CD4-positive, alpha-beta memory T cell (primary cell): ENCODE measurements at regions not wholly inside any gene's neighbourhood (a gene's known extent, or its start where the extent isn't known, plus 50 kb on each side); places are given as distances from the start of the nearest gene placed in this dataset.

Experiments
- CTCF ChIA-PET: fragments of 350-600 bp; sonication (Branson Sonifier 250); formaldehyde crosslinking; loops from one replicate; lab custom pipeline; 2021; ENCODE audit warnings: inconsistent platforms; ENCODE audit not compliant: partially characterized antibody; lab: Charles Lee
- POLR2A ChIA-PET: fragments of 350-600 bp; sonication (Branson Sonifier 250); formaldehyde crosslinking; loops from one replicate; lab custom pipeline; 2021; ENCODE audit not compliant: partially characterized antibody; lab: Charles Lee
- DNase-seq, 5 donors: peaks; one replicate each; pipeline versions ENCODE4 v3.0.0 to v3.0.0-alpha.2; 2020 to 2022; ENCODE audit warnings: mixed read lengths in 1 of 5
- H3K27ac ChIP-seq: one replicate; pipeline ENCODE4 v1.7.0; 2013; ENCODE audit warnings: low read depth, low read length
- H3K27me3 ChIP-seq: 2 replicates; pipeline ENCODE4 v1.7.0; 2013; ENCODE audit warnings: mild to moderate bottlenecking, low read length, moderate library complexity; ENCODE audit not compliant: insufficient read depth
- H3K36me3 ChIP-seq: 2 replicates; pipeline ENCODE4 v1.7.0; 2013; ENCODE audit warnings: mild to moderate bottlenecking, low read length, moderate library complexity; ENCODE audit not compliant: insufficient read depth
- H3K4me1 ChIP-seq: 2 replicates; pipeline ENCODE4 v1.7.0; 2013; ENCODE audit warnings: mild to moderate bottlenecking, low read length, moderate library complexity; ENCODE audit not compliant: insufficient read depth
- H3K4me3 ChIP-seq, 2 donors: one replicate each; pipeline ENCODE4 v1.7.0; 2013; ENCODE audit warnings: low read length in 2 of 2, mild to moderate bottlenecking in 1 of 2
- H3K9me3 ChIP-seq, 2 donors: one replicate each; pipeline ENCODE4 v1.7.0; 2013; ENCODE audit warnings: low read length in 2 of 2, control low read depth in 1 of 2; ENCODE audit not compliant: control insufficient read depth in 1 of 2
- H3K27ac Mint-ChIP-seq, 7 donors: one replicate each; pipeline ENCODE4 v1.8.0; 2020 to 2021; ENCODE audit warnings: mixed read lengths in 7 of 7, mild to moderate bottlenecking in 6 of 7, inconsistent platforms in 3 of 7, moderate library complexity in 3 of 7
- H3K27me3 Mint-ChIP-seq, 2 donors: one replicate each; pipeline ENCODE4 v1.8.0; 2020 to 2021; ENCODE audit warnings: mixed read lengths in 2 of 2
- H3K36me3 Mint-ChIP-seq, 2 donors: one replicate each; pipeline ENCODE4 v1.8.0; 2020 to 2021; ENCODE audit warnings: mixed read lengths in 2 of 2, inconsistent platforms in 1 of 2, mild to moderate bottlenecking in 1 of 2
- H3K4me1 Mint-ChIP-seq, 4 donors: one replicate each; pipeline ENCODE4 v1.8.0; 2020 to 2021; ENCODE audit warnings: mixed read lengths in 4 of 4, mild to moderate bottlenecking in 1 of 4
- H3K4me3 Mint-ChIP-seq, 8 donors: one replicate each; pipeline ENCODE4 v1.8.0; 2020 to 2021; ENCODE audit warnings: mixed read lengths in 8 of 8, mild to moderate bottlenecking in 7 of 8, moderate library complexity in 6 of 8, inconsistent platforms in 3 of 8
- H3K9me3 Mint-ChIP-seq, 8 donors: one replicate each; pipeline ENCODE4 v1.8.0; 2020 to 2021; ENCODE audit warnings: mixed read lengths in 8 of 8, mild to moderate bottlenecking in 5 of 8, inconsistent platforms in 3 of 8, moderate library complexity in 1 of 8
- intact Hi-C: fragments of 100-400 bp; cut with micrococcal nuclease; formaldehyde crosslinking; loops from one replicate; pipeline ENCODE4 v1.15.1; 2023

GRCh38 chr5:155952486-155953089 lies 374.4 kb upstream of the SGCD start:
- no peak overlapping the region for H3K27ac Mint-ChIP-seq
- H3K27me3 ChIP-seq = no peaks in the 10 kb centered on the region
- H3K27ac ChIP-seq = no peak overlapping the region
- H3K4me3 ChIP-seq = no peak overlapping the region
- no peak overlapping the region for H3K4me3 Mint-ChIP-seq
- H3K9me3 ChIP-seq = no peaks in the 10 kb centered on the region
- no peaks in the 10 kb centered on the region for H3K4me1 ChIP-seq
- H3K36me3 Mint-ChIP-seq = no peaks in the 10 kb centered on the region
- ChIA-PET POLR2A (no interaction called here), CTCF (interaction anchor here (2.0 kb wide), 1 partner anchor 9 kb away, joined by 5 read pairs; no protein-coding TSS in a partner anchor)
- intact Hi-C loops = no loop called here
- H3K36me3 ChIP-seq = no peaks in the 10 kb centered on the region
- H3K27me3 Mint-ChIP-seq = peaks cover 2 to 5% of the 10 kb centered on the region in 2 donors
- no peaks in the 10 kb centered on the region for H3K4me1 Mint-ChIP-seq
- H3K9me3 Mint-ChIP-seq = no peaks in the 10 kb centered on the region
- DNase-seq = no peak

DNA sequence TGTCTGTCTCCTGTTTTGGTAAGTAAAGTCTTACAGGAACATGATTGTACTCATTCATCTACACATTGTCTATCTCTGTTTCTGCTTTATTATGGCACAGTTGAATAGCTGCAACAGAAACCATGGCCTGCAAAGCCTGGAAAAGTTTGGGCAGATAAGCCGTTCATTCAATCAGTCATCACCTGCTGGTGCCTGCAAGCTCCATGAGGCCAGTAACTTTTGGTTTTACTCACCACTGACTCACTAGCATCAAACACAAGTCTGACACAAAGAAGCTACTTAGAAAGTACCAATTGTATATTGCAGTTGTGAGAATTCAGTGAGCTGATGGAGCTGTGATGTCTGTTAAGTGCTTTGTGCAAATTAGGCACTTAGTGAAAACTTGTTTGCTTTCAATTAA lies 373.6 kb upstream of the SGCD start:
- no peak for DNase-seq
- H3K27me3 ChIP-seq = no peaks in the 10 kb centered on the region
- no peak overlapping the region for H3K27ac ChIP-seq
- H3K4me3 ChIP-seq = no peak overlapping the region
- intact Hi-C loops = no loop called here
- Mint-ChIP-seq H3K27me3 (peaks cover 2 to 5% of the 10 kb centered on the region in 2 donors), H3K27ac (no peak overlapping the region), H3K4me3 (no peak overlapping the region), H3K4me1 (no peaks in the 10 kb centered on the region), H3K9me3 (no peaks in the 10 kb centered on the region), H3K36me3 (no peaks in the 10 kb centered on the region)
- CTCF ChIA-PET = interaction anchor here (2.0 kb wide), 1 partner anchor 9 kb away, joined by 5 read pairs; no protein-coding TSS in a partner anchor
- no peaks in the 10 kb centered on the region for H3K4me1 ChIP-seq
- POLR2A ChIA-PET = no interaction called here
- H3K9me3 ChIP-seq = no peaks in the 10 kb centered on the region
- H3K36me3 ChIP-seq = no peaks in the 10 kb centered on the region

- no peaks in the 10 kb centered on the region for H3K9me3 ChIP-seq
- no peak overlapping the region for H3K27ac ChIP-seq
- no peak overlapping the region for H3K4me3 ChIP-seq
- DNase-seq = no peak
- Mint-ChIP-seq H3K27me3 (peaks cover 0 to 5% of the 10 kb centered on the region in 2 donors), H3K27ac (no peak overlapping the region), H3K36me3 (no peaks in the 10 kb centered on the region), H3K4me3 (no peak overlapping the region), H3K4me1 (no peaks in the 10 kb centered on the region), H3K9me3 (peaks cover 0 to 2% (median 0%) of the 10 kb centered on the region in 8 donors)
- ChIA-PET CTCF (no interaction called here), POLR2A (no interaction called here)
- no peaks in the 10 kb centered on the region for H3K36me3 ChIP-seq
- H3K4me1 ChIP-seq = no peaks in the 10 kb centered on the region
- H3K27me3 ChIP-seq = no peaks in the 10 kb centered on the region
- intact Hi-C loops = no loop called here
Observed at GRCh38 chr5:155954701-155955445, 372.1 kb upstream of the SGCD start.

DNA sequence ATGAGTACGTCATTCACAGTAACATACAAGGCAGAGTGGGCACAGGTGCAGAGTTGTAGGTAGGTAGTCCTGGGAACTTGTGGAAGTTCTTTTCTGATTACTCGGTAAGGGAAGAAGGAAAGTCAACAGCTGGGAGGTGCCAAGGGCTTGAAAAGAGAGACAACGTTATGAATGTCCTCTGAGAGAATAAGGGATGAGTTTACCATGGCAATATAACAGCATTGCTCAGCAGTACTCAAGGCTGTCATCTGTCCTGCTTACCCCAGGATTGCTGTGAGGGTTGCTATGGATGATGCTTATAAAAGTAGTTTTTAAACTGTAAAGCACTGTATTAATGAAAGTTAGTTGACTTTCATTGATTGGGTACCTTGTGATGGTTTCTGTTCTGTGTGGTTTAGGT lies 369.1 kb upstream of the SGCD start:
- H3K9me3 Mint-ChIP-seq = peaks cover 0 to 2% (median 0%) of the 10 kb centered on the region in 8 donors
- Histone ChIP-seq H3K4me1 (no peaks in the 10 kb centered on the region), H3K27me3 (no peaks in the 10 kb centered on the region), H3K4me3 (no peak overlapping the region), H3K27ac (no peak overlapping the region), H3K36me3 (no peaks in the 10 kb centered on the region), H3K9me3 (no peaks in the 10 kb centered on the region)
- H3K4me3 Mint-ChIP-seq = no peak overlapping the region
- H3K36me3 Mint-ChIP-seq = no peaks in the 10 kb centered on the region
- CTCF ChIA-PET = no interaction called here
- peaks cover 2 to 5% of the 10 kb centered on the region in 2 donors for H3K27me3 Mint-ChIP-seq
- POLR2A ChIA-PET = no interaction called here
- no peak for DNase-seq
- no peak overlapping the region for H3K27ac Mint-ChIP-seq
- intact Hi-C loops = no loop called here
- no peaks in the 10 kb centered on the region for H3K4me1 Mint-ChIP-seq

- peaks cover 0 to 2% (median 0%) of the 10 kb centered on the region in 8 donors for H3K9me3 Mint-ChIP-seq
- ChIA-PET POLR2A (no interaction called here), CTCF (no interaction called here)
- Histone ChIP-seq H3K9me3 (no peaks in the 10 kb centered on the region), H3K27ac (no peak overlapping the region), H3K27me3 (no peaks in the 10 kb centered on the region), H3K36me3 (no peaks in the 10 kb centered on the region), H3K4me1 (no peaks in the 10 kb centered on the region), H3K4me3 (no peak overlapping the region)
- no peak overlapping the region for H3K4me3 Mint-ChIP-seq
- no peak overlapping the region for H3K27ac Mint-ChIP-seq
- H3K27me3 Mint-ChIP-seq = peaks cover 2% of the 10 kb centered on the region in 2 donors
- no peak for DNase-seq
- intact Hi-C loops = no loop called here
- H3K36me3 Mint-ChIP-seq = no peaks in the 10 kb centered on the region
- no peaks in the 10 kb centered on the region for H3K4me1 Mint-ChIP-seq
Observed at GRCh38 chr5:155959082-155959481, 367.9 kb upstream of the SGCD start.

DNA sequence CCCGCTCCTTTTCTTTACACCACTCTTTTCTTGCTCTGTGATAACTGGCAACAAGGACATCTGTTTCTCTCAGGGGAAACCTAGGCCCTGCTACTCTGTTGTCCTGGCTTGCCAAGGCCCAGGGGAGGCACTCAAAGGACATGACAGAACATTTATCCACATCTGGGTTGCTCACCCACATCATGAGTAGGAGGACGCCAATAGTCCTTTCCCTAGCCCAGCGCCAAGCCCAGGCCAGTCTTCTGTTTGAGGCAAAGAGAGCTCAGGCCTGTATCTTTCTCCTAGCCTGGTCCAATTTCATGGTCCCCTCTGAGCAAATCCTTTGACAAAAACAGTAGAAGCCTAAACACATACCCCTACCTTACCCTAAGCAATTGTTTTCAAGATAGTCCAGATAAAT lies 366.8 kb upstream of the SGCD start:
- Histone ChIP-seq H3K36me3 (no peaks in the 10 kb centered on the region), H3K4me1 (no peaks in the 10 kb centered on the region), H3K4me3 (no peak overlapping the region), H3K9me3 (no peaks in the 10 kb centered on the region), H3K27ac (no peak overlapping the region), H3K27me3 (no peaks in the 10 kb centered on the region)
- Mint-ChIP-seq H3K4me1 (no peaks in the 10 kb centered on the region), H3K4me3 (no peak overlapping the region), H3K9me3 (peaks cover 0 to 3% (median 0%) of the 10 kb centered on the region in 8 donors), H3K36me3 (no peaks in the 10 kb centered on the region), H3K27ac (no peak overlapping the region), H3K27me3 (peaks cover 2% of the 10 kb centered on the region in 2 donors)
- intact Hi-C loops = no loop called here
- CTCF ChIA-PET = no interaction called here
- POLR2A ChIA-PET = no interaction called here
- DNase-seq = no peak

DNA sequence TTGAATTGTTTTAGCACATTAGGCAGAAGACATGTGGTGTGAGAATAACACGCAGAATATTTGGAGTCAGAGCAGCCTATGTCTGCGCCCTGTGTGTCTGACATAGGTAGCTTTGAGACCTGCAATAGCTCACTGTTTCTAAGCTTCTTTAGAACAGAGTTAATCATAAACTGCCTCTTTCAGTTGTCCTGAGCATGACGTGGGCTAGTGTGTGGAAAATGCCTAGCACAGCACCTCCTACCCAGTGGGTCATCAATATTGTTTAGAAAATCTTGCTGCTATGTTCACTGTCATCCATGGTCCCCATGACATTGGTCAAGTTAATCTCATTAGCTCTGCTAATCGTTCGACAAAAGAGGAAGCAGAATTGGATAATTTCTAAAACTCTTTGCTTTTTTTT lies 357.4 kb upstream of the SGCD start:
- Histone ChIP-seq H3K4me1 (no peaks in the 10 kb centered on the region), H3K36me3 (no peaks in the 10 kb centered on the region), H3K27ac (no peak overlapping the region), H3K9me3 (no peaks in the 10 kb centered on the region), H3K27me3 (no peaks in the 10 kb centered on the region), H3K4me3 (no peak overlapping the region)
- peaks cover 0 to 11% (median 5%) of the 10 kb centered on the region in 8 donors for H3K9me3 Mint-ChIP-seq
- ChIA-PET POLR2A (no interaction called here), CTCF (no interaction called here)
- H3K36me3 Mint-ChIP-seq = no peaks in the 10 kb centered on the region
- H3K27ac Mint-ChIP-seq = no peak overlapping the region
- H3K4me1 Mint-ChIP-seq = no peaks in the 10 kb centered on the region
- intact Hi-C loops = no loop called here
- DNase-seq = no peak
- no peak overlapping the region for H3K4me3 Mint-ChIP-seq
- H3K27me3 Mint-ChIP-seq = peaks cover 1 to 2% of the 10 kb centered on the region in 2 donors
